Loucy (cell line): ENCODE measurements at regions not wholly inside any gene's neighbourhood (a gene's known extent, or its start where the extent isn't known, plus 50 kb on each side); places are given as distances from the start of the nearest gene placed in this dataset.

Experiments
- EZH2phosphoT487 ChIP-seq: fragments of 200-600 bp; IDR thresholded peaks from 2 replicates; pipeline ENCODE4 v1.6.1; 2018; ENCODE audit warnings: antibody characterized with exemption, mild to moderate bottlenecking, moderate library complexity, borderline replicate concordance
- TF ChIP-seq, protein P1 (sequence below): fragments of 200-600 bp; sonication (generic); conservative IDR thresholded peaks from 2 replicates; pipeline ENCODE4 v1.5.1; 2014; ENCODE audit warnings: mild to moderate bottlenecking, antibody characterized with exemption, low read length

GRCh38 chr19:29884466-29884865 lies 57.6 kb upstream of the URI1 start:
- TF ChIP-seq, protein P1, sequence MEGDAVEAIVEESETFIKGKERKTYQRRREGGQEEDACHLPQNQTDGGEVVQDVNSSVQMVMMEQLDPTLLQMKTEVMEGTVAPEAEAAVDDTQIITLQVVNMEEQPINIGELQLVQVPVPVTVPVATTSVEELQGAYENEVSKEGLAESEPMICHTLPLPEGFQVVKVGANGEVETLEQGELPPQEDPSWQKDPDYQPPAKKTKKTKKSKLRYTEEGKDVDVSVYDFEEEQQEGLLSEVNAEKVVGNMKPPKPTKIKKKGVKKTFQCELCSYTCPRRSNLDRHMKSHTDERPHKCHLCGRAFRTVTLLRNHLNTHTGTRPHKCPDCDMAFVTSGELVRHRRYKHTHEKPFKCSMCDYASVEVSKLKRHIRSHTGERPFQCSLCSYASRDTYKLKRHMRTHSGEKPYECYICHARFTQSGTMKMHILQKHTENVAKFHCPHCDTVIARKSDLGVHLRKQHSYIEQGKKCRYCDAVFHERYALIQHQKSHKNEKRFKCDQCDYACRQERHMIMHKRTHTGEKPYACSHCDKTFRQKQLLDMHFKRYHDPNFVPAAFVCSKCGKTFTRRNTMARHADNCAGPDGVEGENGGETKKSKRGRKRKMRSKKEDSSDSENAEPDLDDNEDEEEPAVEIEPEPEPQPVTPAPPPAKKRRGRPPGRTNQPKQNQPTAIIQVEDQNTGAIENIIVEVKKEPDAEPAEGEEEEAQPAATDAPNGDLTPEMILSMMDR: no peak
- no peak for TF ChIP-seq EZH2phosphoT487
